GM19455 (cell line): ENCODE measurements at regions not wholly inside any gene's neighbourhood (a gene's known extent, or its start where the extent isn't known, plus 50 kb on each side); places are given as distances from the start of the nearest gene placed in this dataset.

Source experiments
- ATAC-seq: cut with Tn5 transposase; IDR thresholded peaks from one replicate; pipeline ENCODE4 v1.9.1; 2021; ENCODE audit not compliant: unreplicated experiment

GRCh38 chr16:52237823-52238222 lies 309.1 kb downstream of the TOX3 start:
- no peak for ATAC-seq

GRCh38 chr16:52235186-52235585 lies 311.8 kb downstream of the TOX3 start:
- no peak for ATAC-seq

GRCh38 chr16:52234626-52235025 lies 312.3 kb downstream of the TOX3 start:
- ATAC-seq: no peak

DNA sequence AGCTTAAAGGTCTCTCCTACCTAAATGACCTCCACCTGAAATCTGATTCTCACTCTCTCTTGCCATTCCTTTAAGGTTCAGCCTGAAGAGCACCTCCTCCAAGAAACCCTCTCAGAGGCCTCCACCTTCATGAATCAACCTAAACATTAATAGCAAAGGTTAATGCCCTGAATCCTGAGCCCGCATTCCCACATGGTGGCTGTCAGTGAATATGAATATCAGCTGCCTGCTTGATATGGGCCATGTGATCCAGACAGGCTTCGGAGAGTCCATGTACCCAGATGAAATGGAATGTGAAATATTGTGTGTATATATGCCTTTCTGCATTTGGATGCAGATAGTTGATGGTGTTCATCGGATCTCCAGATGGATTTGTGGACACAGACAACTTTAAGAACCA lies 317.5 kb downstream of the TOX3 start:
- no peak for ATAC-seq

DNA sequence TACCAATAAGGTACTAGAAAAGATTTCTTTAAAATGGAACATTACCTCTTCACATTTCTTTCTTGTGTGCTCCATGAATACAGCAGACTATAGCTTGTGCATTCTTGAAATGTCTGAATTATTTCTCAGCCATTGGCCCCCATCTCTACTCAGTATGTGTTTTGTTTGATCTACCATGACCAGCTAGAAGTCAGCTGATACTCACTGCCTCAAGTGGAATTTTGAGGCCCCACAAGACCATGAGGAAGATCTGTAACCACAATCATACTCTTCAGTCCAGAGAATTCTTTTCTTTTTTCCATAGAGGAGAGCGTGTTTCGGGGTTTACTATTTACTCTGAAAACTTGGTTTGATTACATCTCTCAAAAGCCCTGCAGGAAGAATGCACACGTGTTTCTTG lies 319.1 kb downstream of the TOX3 start:
- ATAC-seq: no peak

GRCh38 chr16:52212841-52213240 lies 334.1 kb downstream of the TOX3 start:
- no peak for ATAC-seq

DNA sequence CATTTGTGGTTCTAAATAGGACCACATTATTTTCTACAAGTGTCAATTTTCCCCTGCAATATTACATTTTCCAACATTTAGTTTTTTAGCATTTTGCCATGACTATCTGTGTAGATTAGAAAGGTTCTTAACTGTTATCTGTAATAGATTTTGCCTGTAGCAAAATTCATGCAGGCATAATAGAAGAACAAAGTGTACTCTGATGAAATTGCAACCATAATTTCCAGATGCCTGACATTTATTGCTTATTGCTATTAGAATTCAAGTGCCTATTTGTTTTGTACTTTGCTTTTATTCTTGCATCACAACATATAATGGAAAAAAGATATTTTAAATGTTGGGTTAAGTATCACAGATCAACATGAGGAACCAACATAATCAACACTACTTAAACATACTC lies 337.7 kb downstream of the TOX3 start:
- no peak for ATAC-seq

DNA sequence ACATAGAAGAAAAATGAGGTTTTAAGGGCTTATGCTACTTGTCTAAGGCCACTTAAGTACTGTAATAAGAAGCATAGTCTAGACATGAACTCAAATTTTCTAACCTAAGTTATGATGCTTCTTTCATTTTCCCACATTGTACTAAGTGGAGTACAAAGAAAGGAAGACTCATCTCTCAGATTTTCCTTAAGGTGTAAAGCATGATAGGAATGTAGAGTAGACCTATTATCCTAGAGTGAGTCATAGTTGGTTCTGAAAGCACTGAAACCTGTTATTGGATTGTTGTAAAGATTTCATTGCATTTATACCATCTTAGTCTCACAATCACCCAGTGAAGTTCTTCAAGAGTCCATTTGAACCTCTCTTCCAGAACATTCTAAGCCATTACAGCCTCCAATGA lies 343.8 kb downstream of the TOX3 start:
- no peak for ATAC-seq

DNA sequence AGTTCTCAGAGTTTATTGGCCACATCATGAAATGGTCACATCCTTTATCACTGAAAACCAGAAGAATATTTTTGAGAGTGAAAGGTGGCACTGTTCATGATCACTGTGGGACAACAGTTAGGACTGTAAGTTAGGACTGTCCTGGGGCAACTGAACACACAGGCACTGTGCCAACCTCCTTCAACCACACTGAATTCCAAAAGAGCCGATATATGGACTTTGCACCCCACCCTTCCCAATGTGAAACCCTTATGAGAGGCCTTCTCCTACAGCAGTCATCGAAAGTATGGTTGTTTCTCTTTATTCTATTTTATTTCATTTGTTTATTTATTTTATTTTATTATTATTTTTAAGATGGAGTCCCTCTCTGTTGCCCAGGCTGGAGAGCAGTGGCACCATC lies 353.5 kb downstream of the TOX3 start:
- ATAC-seq: no peak

DNA sequence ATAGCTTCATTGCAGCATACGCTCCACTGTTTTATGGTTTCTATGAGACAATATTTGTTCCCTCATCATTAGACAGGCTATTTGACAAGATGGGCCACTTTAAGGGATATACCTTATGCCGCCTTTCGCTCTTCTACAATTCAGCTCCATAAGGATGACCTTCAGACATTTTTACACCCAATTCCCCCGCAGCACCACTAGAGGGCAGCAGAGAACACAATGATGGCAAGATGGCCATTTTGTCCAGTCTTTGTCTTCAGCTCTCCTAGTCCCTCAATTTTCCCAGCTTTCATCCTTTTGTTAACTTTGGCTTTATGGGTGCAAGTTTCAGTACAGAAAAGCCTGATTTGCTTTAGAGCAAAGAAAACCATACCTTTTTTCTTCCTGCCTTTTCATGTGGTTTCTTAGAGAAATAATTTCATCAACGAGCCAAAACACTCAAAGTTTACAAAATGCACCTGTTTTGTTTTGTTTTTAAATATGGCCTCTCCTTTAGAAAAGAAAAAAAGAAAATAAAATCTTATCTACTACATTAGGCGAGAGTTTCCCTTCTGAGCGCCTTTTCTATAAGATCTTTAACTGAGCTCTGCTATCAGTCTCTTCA lies 355.3 kb downstream of the TOX3 start:
- no peak for ATAC-seq

- no peak for ATAC-seq
Observed at GRCh38 chr16:52184336-52184735, 362.6 kb downstream of the TOX3 start.

- no peak for ATAC-seq
Observed at GRCh38 chr16:52182840-52183239, 364.1 kb downstream of the TOX3 start.

- ATAC-seq: no peak
Observed at GRCh38 chr16:52174168-52174567, 372.8 kb downstream of the TOX3 start.

DNA sequence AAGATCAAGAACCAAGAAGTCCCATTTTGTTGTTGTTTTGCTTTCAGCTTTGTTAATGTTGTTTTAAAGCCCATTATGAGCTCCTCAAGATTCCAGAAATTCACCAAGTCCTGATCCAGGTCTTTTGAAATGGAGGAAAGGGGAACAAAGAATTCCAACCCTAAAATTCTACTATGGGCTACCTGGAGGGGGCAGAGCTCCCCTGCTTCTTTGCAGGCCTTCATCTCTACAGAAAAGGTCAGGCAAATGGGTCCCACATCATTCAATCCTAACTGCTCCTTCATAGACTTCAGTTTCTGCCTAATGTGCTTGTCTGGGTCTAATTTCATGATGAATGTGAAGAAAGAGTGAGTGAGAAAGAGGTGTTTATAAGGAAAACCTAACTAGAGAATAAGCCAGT lies 375.5 kb downstream of the TOX3 start:
- no peak for ATAC-seq

GRCh38 chr16:52167328-52167727 lies 379.6 kb downstream of the TOX3 start:
- no peak for ATAC-seq

- no peak for ATAC-seq
Observed at GRCh38 chr16:52165961-52166360, 381.0 kb downstream of the TOX3 start.

GRCh38 chr16:52149003-52149402 lies 397.9 kb downstream of the TOX3 start:
- ATAC-seq: no peak

DNA sequence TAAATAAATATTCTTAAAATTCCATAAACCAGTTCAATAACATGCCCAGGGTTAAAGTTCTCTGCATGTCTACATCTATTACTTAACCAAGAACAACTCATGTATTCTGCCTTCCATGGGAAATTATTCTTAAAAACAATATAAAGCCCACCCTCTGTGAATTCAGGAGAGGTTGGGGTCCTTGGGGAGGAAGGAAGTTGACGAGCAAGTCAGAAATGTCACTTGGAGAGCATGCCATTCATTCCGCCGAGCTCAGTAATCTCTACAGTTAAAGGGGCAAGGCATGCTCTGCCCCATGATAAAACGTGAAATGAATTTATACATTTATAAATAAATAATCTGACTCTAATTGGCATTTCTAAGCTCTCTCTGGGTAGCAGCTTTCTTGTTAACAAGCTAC lies 405.1 kb downstream of the TOX3 start:
- no peak for ATAC-seq

DNA sequence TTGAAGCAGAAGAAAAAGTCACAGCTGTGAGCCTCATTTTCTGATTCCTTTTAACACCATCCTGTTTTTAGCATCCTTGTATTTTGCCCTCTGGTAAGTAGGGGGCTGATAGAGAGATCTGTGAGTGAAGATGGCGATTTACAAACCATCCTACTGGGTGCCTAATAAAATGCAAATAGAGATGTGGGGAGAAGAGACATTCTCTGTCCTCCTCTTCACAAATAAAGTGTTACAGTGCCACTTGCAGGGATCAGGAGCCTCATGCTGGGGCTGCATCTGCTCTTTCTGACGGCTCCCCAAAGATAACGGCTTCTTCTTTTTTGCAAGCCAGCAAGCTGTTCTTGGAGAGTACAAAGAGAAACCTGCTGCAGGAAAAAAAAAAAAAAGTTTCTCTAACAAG lies 418.6 kb downstream of the TOX3 start:
- ATAC-seq: no peak

- no peak for ATAC-seq
Observed at GRCh38 chr16:52123842-52124241, 423.1 kb downstream of the TOX3 start.

DNA sequence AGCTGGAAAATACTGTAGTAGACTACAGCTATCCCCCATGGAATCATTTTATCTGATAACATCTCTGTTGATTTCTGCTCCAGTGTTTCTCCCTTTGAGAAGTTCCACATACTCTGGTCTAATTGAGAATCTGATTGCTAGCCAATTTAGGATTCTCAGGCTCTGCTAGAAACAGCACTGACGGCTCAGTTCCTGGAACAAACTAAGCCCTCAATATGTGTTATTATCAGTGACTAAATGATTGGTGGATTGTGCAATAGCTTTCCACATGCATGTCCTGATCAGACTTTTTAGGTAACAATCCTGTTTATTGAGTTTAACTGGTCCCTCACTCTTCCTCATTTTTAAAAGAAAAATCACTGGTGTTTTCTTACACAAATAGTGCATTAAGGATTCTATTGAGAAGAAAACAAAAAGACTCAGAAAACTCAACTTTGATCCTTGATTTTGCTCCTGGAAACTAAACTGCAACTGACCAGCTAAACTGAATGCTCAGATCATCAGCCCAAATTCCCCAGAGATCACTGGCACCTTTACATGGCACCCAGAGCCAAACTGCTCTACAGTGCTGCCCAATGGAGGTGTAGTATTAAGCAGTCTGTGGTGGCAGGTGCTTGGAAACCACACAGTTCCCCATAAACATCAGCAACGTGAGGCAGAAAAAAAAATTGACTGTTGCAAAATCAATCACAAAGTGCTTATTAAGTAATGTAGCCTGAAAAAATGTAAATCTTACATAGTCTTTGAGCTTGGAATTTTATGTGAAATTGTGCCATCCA lies 423.7 kb downstream of the TOX3 start:
- ATAC-seq: no peak

- no peak for ATAC-seq
Observed at GRCh38 chr16:52117171-52117570, 429.8 kb downstream of the TOX3 start.

DNA sequence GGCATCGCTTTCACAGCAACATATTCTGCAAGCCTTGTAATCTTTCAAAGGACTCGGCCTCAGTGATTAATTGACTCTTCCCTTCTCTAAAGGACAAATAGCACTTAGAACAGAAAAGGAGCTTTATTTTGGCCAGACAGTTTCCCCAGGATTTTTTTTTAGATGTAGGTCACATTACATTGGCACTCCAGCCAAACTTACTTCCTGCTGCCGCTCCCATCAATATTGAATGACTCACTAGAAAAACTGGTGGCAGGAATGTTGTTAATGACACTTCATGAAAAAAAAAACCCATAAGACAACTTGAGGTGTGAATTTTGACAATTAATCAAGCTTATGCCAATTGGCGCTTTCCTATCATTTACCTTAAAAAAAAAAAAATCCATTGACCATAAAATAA lies 432.6 kb downstream of the TOX3 start:
- ATAC-seq: no peak
